HepG2 (cell line): ENCODE measurements at regions not wholly inside any gene's neighbourhood (a gene's known extent, or its start where the extent isn't known, plus 50 kb on each side); places are given as distances from the start of the nearest gene placed in this dataset.

Source experiments
- BRCA1 ChIP-seq: sonication (generic); formaldehyde crosslinking; IDR thresholded peaks from 2 replicates; pipeline ENCODE4 v1.4.0; 2020; ENCODE audit warnings: missing genetic modification reagents
- CREB3 ChIP-seq: sonication (generic); formaldehyde crosslinking; IDR thresholded peaks from 2 replicates; pipeline ENCODE4 v1.5.0; 2020; ENCODE audit warnings: missing genetic modification reagents
- ELF1 ChIP-seq: sonication (generic); formaldehyde crosslinking; IDR thresholded peaks from 2 replicates; pipeline ENCODE4 v1.4.0; 2020; ENCODE audit warnings: missing genetic modification reagents
- HMG20B ChIP-seq: conservative IDR thresholded peaks from 2 replicates; pipeline ENCODE4 v1.6.1; 2016; ENCODE audit warnings: missing genetic modification reagents, missing compliant biosample characterization
- IKZF1 ChIP-seq: fragments of 450-650 bp; IDR thresholded peaks from 2 replicates; pipeline ENCODE4 v1.7.1; 2016
- IRF2 ChIP-seq: IDR thresholded peaks from 2 replicates; pipeline ENCODE4 v1.6.1; 2018; ENCODE audit warnings: missing genetic modification reagents, missing compliant biosample characterization
- KDM1A ChIP-seq: IDR thresholded peaks from 2 replicates; pipeline ENCODE4 v1.6.1; 2016; ENCODE audit warnings: missing compliant biosample characterization
- MATR3 ChIP-seq: sonication (generic); formaldehyde crosslinking; IDR thresholded peaks from 2 replicates; pipeline ENCODE4 v1.4.0; 2020; ENCODE audit warnings: missing genetic modification reagents
- MAX ChIP-seq: IDR thresholded peaks from 2 replicates; pipeline ENCODE4 v1.6.1; 2012; ENCODE audit warnings: inconsistent platforms
- NKX3-1 ChIP-seq: sonication (generic); formaldehyde crosslinking; IDR thresholded peaks from 2 replicates; pipeline ENCODE4 v1.5.0; 2020; ENCODE audit warnings: missing genetic modification reagents
- PAXIP1 ChIP-seq: sonication (generic); formaldehyde crosslinking; conservative IDR thresholded peaks from 2 replicates; pipeline ENCODE4 v1.4.0; 2020; ENCODE audit warnings: mild to moderate bottlenecking, missing genetic modification reagents, moderate library complexity
- SNAPC5 ChIP-seq: sonication (generic); formaldehyde crosslinking; IDR thresholded peaks from 2 replicates; pipeline ENCODE4 v1.8.1; 2023; ENCODE audit warnings: mild to moderate bottlenecking, missing genetic modification reagents, borderline replicate concordance
- SOX5 ChIP-seq: IDR thresholded peaks from 2 replicates; pipeline ENCODE4 v1.6.1; 2016; ENCODE audit warnings: borderline replicate concordance
- SRY ChIP-seq: sonication (generic); formaldehyde crosslinking; IDR thresholded peaks from 2 replicates; pipeline ENCODE4 v1.8.0; 2022; ENCODE audit warnings: mild to moderate bottlenecking, missing genetic modification reagents
- TARDBP ChIP-seq: sonication (generic); formaldehyde crosslinking; IDR thresholded peaks from 2 replicates; pipeline ENCODE4 v1.8.0; 2022; ENCODE audit warnings: mild to moderate bottlenecking, missing genetic modification reagents
- TBX2 ChIP-seq: sonication (generic); formaldehyde crosslinking; IDR thresholded peaks from 2 replicates; pipeline ENCODE4 v1.5.0; 2020; ENCODE audit warnings: missing genetic modification reagents, mild to moderate bottlenecking, borderline replicate concordance
- TOPORS ChIP-seq: sonication (generic); formaldehyde crosslinking; IDR thresholded peaks from 2 replicates; pipeline ENCODE4 v1.8.0; 2023; ENCODE audit warnings: mild to moderate bottlenecking, missing genetic modification reagents
- ZBTB21 ChIP-seq: sonication (generic); formaldehyde crosslinking; IDR thresholded peaks from 2 replicates; pipeline ENCODE4 v1.4.0; 2020; ENCODE audit warnings: missing genetic modification reagents
- ZBTB49 ChIP-seq: sonication (generic); formaldehyde crosslinking; IDR thresholded peaks from 2 replicates; pipeline ENCODE4 v1.4.0; 2020; ENCODE audit warnings: missing genetic modification reagents, borderline replicate concordance
- ZNF503 ChIP-seq: sonication (generic); formaldehyde crosslinking; IDR thresholded peaks from 2 replicates; pipeline ENCODE4 v1.4.0; 2020; ENCODE audit warnings: missing genetic modification reagents
- ZNF724P ChIP-seq: sonication (generic); formaldehyde crosslinking; IDR thresholded peaks from 2 replicates; pipeline ENCODE4 v1.8.0; 2022; ENCODE audit warnings: missing genetic modification reagents, borderline replicate concordance
- ZNF879 ChIP-seq: sonication (generic); formaldehyde crosslinking; IDR thresholded peaks from 2 replicates; pipeline ENCODE4 v1.8.1; 2023; ENCODE audit warnings: missing genetic modification reagents

GRCh38 chr1:67578397-67579020, 106.5 kb upstream of the GADD45A start (continued):
- TF ChIP-seq ZNF503 (CRISPR knock-in tag) (0 out of 2 replicates have a peak, but pooled peaks have one; percentile 23), SOX5 (peak; percentile 56; the same call in 1 of the 2 replicates), TARDBP (no peak), HMG20B (CRISPR knock-in tag) (0 out of 2 replicates have a peak, but pooled peaks have one; percentile 21), TOPORS (no peak), ZNF724P (CRISPR knock-in tag) (no peak), IKZF1 (no peak), BRCA1 (CRISPR knock-in tag) (no peak), KDM1A (CRISPR knock-in tag) (0 out of 2 replicates have a peak, but pooled peaks have one; percentile 45), ELF1 (CRISPR knock-in tag) (no peak), TBX2 (CRISPR knock-in tag) (peak; percentile 33; the same call in 1 of the 2 replicates), NKX3-1 (no peak), ZBTB49 (no peak), PAXIP1 (CRISPR knock-in tag) (peak; percentile 52), MATR3 (no peak), SNAPC5 (CRISPR knock-in tag) (no peak), SRY (CRISPR knock-in tag) (no peak), CREB3 (CRISPR knock-in tag) (no peak), IRF2 (CRISPR knock-in tag) (peak; percentile 52; the same call in 1 of the 2 replicates), ZBTB21 (no peak), MAX (0 out of 2 replicates have a peak, but pooled peaks have one; percentile 33), ZNF879 (CRISPR knock-in tag) (no peak)
